T-helper 1 cell treated with Interleukin-12 subunit alpha and Interleukin-12 subunit beta and Interleukin-4 antibody, amounts not matched to agents 30 μg/mL and 1 μg/mL, for 36 hours (primary cell): ENCODE measurements at regions not wholly inside any gene's neighbourhood (a gene's known extent, or its start where the extent isn't known, plus 50 kb on each side); places are given as distances from the start of the nearest gene placed in this dataset.
"Not testable (repeated sequence)": the region's sequence is repeated elsewhere in the genome, so short reads cannot be mapped to it uniquely, and the experiment has no call there.

Experiments
- H3K27ac Mint-ChIP-seq: one replicate; pipeline ENCODE4 v1.8.0; 2021; ENCODE audit warnings: mild to moderate bottlenecking, mixed read lengths
- H3K27me3 Mint-ChIP-seq: one replicate; pipeline ENCODE4 v1.8.0; 2021; ENCODE audit warnings: low read depth, mixed read lengths
- H3K36me3 Mint-ChIP-seq: one replicate; pipeline ENCODE4 v1.8.0; 2021; ENCODE audit warnings: low read depth, mixed read lengths
- H3K4me1 Mint-ChIP-seq: one replicate; pipeline ENCODE4 v1.8.0; 2021; ENCODE audit warnings: low read depth, mixed read lengths
- H3K4me3 Mint-ChIP-seq: one replicate; pipeline ENCODE4 v1.8.0; 2021; ENCODE audit warnings: mild to moderate bottlenecking, moderate library complexity, mixed read lengths
- H3K9me3 Mint-ChIP-seq: one replicate; pipeline ENCODE4 v1.8.0; 2021; ENCODE audit warnings: mixed read lengths

DNA sequence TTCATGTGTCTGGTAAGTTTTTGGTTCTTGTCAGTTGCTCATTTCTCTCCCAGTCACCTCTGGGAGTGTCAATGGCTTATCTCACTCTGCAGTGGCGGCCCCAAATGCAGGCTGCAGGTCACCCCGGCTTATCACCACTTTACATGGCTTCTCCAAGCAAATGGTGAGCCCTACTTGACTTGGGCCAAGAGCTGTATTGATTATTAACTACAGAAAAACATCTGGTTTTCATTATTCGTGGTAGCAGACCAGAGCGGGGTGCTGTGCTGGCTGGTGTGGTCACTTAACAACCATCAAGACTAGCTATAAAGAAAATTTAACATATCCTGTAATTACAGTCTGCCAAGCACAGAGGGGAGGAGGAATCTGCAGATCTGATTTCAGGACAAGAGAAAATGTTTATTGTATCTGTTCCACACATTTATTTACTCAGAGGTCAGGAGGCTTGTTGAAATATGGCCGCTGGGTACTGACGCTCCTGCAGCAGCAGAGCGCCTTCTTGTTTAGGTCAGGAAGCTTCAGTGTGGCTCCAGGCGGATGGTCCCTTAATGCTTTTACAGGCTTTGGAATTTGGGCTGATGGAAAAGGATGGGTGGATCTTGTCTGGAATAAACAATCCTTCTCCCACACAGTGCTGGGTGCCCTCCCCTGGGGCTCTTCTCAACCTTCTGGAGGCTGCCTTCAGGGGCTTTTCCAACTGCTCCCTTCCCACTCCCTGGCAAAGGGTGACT, 87.8 kb downstream of the HLX start:
- no peak overlapping the region for H3K27ac Mint-ChIP-seq
- H3K4me3 Mint-ChIP-seq = no peak overlapping the region
- H3K36me3 Mint-ChIP-seq = no peaks in the 10 kb centered on the region
- H3K4me1 Mint-ChIP-seq = no peaks in the 10 kb centered on the region
- H3K27me3 Mint-ChIP-seq = no peaks in the 10 kb centered on the region
- H3K9me3 Mint-ChIP-seq = peaks cover 5% of the 10 kb centered on the region

DNA sequence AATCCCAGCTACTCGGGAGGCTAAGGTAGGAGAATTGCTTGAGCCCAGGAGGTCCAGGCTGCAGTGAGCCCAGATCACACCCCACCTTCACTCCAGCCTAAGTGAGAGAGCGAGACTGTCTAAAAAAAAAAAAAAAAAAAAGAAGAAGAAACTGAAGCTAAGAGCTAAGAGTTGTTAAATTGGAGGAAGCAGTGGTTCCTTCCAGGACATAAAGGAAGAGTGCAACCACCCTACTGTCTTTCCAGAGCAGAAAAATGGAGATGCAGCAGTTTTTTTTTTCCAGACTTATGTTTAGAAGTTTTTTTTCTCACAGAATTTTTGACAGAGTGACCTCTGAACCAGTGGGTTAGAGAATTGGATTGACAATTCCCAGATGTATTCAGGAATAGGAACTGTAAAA, 88.7 kb downstream of the HLX start:
- Mint-ChIP-seq H3K9me3 (peaks cover 5% of the 10 kb centered on the region), H3K36me3 (no peaks in the 10 kb centered on the region), H3K27me3 (no peaks in the 10 kb centered on the region), H3K4me3 (no peak overlapping the region), H3K4me1 (no peaks in the 10 kb centered on the region), H3K27ac (no peak overlapping the region)

DNA sequence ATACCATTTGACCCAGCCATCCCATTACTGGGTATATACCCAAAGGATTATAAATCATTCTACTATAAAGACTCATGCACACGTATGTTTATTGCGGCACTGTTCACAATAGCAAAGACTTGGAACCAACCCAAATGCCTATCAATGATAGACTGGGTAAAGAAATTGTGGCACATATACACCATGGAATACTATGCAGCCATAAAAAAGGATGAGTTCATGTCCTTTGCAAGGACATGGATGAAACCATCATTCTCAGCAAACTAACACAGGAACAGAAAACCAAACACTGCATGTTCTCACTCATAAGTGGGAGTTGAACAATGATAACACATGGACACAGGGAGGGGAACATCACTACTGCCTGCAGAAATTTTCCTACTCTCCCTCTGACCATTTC, 90.0 kb downstream of the HLX start:
- not testable (repeated sequence) for H3K36me3 Mint-ChIP-seq, H3K4me3 Mint-ChIP-seq, H3K9me3 Mint-ChIP-seq, H3K27me3 Mint-ChIP-seq, H3K4me1 Mint-ChIP-seq, H3K27ac Mint-ChIP-seq

DNA sequence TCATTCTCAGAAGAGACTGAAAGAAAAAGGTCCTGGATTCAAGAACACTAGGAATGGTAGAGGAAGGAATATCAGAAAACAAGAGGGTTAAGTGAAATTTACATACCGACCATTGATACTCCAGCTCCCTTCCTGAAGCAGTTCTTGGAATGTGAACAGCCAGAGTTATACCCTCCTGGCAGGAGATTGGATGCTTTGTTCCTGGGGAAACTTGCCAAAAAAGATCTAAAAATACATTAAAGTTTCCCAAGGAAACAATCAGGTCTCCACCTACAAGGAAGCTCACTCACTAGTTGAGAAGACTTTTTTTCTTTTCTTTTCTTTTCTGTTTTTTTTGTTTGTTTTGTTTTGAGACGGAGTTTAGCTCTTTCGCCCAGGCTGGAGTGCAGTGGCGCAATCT, 91.1 kb downstream of the HLX start:
- H3K4me1 Mint-ChIP-seq = no peaks in the 10 kb centered on the region
- no peaks in the 10 kb centered on the region for H3K36me3 Mint-ChIP-seq
- no peak overlapping the region for H3K27ac Mint-ChIP-seq
- H3K27me3 Mint-ChIP-seq = no peaks in the 10 kb centered on the region
- H3K9me3 Mint-ChIP-seq = no peaks in the 10 kb centered on the region
- H3K4me3 Mint-ChIP-seq = no peak overlapping the region

DNA sequence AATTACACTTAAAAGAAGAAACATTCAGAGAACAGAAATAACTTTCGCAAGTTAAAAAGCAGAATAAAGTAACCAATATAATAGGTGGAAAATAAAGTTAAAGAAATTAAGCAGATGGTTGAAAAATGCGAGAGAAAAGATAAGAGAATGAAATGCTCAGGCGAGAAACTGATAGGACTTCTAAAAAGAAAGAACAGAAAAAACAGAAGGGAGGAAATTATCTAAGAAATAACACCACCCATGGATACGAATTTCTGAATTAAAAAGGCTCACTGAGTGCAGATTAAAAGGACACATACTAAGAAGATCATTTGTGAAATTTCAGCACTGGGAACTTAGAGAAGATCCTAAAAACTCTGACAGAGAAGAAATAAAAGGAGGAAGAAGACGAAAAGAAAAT, 92.0 kb downstream of the HLX start:
- no peaks in the 10 kb centered on the region for H3K4me1 Mint-ChIP-seq
- no peak overlapping the region for H3K4me3 Mint-ChIP-seq
- H3K36me3 Mint-ChIP-seq = no peaks in the 10 kb centered on the region
- no peaks in the 10 kb centered on the region for H3K27me3 Mint-ChIP-seq
- no peaks in the 10 kb centered on the region for H3K9me3 Mint-ChIP-seq
- H3K27ac Mint-ChIP-seq = no peak overlapping the region

DNA sequence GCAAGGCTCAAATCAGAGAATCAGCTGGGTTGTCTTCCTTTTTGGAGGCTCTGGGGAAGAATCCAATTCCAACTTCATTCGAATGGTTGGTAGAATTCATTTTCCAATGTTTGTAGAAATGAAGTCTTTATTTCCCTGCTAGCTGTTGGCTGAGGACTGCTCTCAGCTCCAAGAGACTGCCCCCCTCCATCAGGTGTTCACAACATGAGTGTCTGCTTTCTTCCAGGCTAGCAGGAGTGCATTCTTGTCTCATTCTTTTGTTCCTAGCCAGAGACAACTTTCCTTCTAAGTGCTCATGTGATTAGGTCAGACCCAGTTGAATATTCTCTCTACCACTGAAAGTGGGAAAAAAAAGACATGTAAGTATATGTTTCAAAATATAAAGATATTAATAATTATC, 95.2 kb downstream of the HLX start:
- Mint-ChIP-seq H3K27ac (no peak overlapping the region), H3K27me3 (no peaks in the 10 kb centered on the region), H3K4me1 (no peaks in the 10 kb centered on the region), H3K4me3 (no peak overlapping the region), H3K36me3 (no peaks in the 10 kb centered on the region), H3K9me3 (no peaks in the 10 kb centered on the region)

DNA sequence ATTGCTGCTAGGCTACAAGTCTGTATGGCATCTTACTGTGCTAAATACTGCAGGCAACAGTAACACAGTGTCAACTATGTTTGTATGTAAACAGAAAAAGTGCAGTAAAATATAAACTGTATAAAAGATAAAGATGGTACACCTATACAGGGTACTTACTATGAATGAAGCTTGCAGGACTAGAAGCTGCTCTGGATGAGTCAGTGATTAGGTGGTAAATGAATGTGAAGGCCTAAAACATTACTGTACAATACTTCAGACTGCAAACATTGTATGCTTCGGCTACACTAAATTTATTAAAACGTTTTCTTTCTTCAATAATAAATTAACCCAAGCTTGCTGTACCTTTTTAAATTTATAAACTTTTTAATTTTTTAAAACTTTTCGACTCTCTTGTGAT, 97.1 kb downstream of the HLX start:
- H3K9me3 Mint-ChIP-seq = no peaks in the 10 kb centered on the region
- no peaks in the 10 kb centered on the region for H3K4me1 Mint-ChIP-seq
- H3K36me3 Mint-ChIP-seq = no peaks in the 10 kb centered on the region
- no peaks in the 10 kb centered on the region for H3K27me3 Mint-ChIP-seq
- no peak overlapping the region for H3K4me3 Mint-ChIP-seq
- no peak overlapping the region for H3K27ac Mint-ChIP-seq

DNA sequence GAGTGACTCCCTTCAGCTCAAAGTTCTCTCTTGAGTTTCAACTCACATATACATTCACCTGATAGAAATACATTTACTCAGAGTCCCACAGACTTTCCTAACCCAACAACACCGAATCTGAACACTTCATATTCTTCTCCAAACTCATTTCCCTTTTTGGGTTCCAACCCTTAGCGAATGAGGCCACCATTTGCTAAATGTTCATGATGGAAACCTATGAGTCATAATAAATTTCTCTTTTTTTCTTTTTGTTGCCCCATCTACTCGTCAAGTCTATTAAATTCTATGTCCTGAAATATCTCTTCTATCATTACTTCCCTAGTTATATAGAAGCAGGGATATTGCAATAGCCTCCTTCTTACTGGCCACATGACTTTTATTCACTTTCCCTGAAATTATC, 100.1 kb downstream of the HLX start:
- no peak overlapping the region for H3K27ac Mint-ChIP-seq
- H3K27me3 Mint-ChIP-seq = no peaks in the 10 kb centered on the region

DNA sequence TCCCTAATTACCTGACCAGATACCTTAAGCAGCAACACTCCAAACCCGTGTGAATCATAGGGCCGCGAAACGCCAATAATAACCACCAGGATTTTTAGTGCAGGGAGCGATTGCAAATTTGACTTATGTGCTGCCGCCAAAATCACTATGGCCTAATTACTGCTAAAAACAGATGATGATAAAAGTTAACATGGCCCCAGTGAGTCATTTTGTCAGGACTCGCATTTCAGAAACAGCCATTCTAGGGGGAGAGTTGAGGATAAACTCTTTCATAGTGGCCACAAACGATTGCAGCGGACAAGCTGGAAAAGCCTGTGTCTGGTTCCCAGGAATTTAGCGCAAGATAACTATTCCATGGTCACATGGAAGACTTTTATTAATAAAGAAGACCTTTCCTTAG, 103.4 kb downstream of the HLX start:
- H3K36me3 Mint-ChIP-seq = no peaks in the 10 kb centered on the region
- H3K4me1 Mint-ChIP-seq = no peaks in the 10 kb centered on the region
- H3K9me3 Mint-ChIP-seq = no peaks in the 10 kb centered on the region
- no peak overlapping the region for H3K4me3 Mint-ChIP-seq
- no peaks in the 10 kb centered on the region for H3K27me3 Mint-ChIP-seq
- H3K27ac Mint-ChIP-seq = no peak overlapping the region

More for the DNA sequence above, 100.1 kb downstream of the HLX start:
- H3K36me3 Mint-ChIP-seq = no peaks in the 10 kb centered on the region
- no peak overlapping the region for H3K4me3 Mint-ChIP-seq
- H3K4me1 Mint-ChIP-seq = no peaks in the 10 kb centered on the region
- H3K9me3 Mint-ChIP-seq = no peaks in the 10 kb centered on the region

DNA sequence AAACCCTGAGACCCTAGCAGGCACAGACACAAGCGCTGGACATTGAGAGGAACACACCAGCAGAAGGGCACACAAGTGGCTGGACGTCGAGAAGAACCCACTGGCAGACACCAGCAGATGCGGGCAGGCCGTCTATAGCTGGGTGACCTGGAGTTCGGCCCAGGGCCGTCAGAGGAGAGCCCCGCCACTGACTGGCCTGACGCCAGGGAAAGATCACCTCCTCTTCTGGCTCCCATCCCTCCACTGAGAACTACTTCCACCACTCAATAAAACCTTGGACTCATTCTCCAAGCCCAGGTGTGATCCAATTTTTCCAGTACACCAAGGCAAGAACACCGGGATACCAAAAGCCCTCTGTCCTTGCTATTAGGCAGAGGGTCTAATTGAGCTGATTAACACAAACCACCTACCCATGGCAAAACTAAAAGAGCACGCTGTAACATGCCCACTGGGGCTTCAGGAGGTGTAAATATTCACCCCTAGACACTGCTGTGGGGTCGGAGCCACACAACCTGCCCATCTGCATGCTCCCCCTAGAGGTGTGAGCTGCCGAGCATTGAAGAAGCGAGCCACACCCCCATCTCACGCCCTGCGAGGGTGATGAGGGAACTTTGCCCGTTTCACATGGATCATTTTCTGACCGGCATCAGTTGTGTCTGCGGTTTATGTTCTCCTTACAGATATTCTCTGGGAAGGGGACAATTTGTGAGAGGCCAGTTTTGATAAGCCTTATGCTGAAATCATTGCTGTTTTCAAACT, 104.8 kb downstream of the HLX start:
- Mint-ChIP-seq H3K9me3 (no peaks in the 10 kb centered on the region), H3K4me3 (no peak overlapping the region)

DNA sequence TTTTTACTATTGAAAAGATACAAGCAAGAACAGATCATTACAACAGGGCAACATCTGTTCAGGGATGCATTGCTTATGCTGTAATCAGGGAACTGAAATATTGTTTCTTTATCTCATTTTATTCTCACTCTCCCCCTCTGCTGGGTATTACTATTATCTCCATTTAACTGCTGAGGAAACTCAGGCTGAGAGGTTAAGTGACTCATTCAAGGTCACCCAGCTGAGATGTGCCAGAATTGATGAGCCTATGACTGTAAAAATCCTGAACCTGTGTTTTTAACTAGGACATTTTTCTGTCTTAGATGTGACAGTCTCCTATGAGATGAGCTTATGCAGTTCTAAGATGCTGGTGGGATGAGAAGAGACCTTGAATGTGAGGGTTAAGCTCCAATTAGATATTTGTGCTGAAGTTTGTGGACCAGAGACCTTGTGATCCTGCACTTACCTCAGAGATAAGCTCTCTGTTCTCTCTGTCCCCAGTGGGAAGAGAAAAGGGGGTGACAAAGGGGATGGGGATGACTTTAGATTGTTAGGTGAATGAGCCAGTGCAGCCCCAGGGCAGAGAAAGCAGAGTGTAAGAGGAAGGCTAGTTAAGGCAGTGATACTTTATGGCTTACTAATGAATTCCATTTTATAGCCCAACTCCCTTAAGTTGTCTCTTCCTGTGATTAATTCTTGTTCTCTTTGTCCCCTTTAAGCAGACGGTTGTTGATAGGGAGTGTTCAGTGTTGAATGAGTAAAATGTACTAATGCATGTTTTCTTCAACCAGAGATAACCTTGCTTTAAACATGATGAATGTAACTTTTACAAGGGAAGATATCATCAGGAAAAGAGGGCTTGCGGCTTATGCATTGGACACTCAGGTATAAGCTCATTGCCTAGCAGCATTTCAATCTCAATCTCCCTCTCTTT, 111.4 kb downstream of the HLX start:
- no peaks in the 10 kb centered on the region for H3K36me3 Mint-ChIP-seq
- no peak overlapping the region for H3K4me3 Mint-ChIP-seq
- no peaks in the 10 kb centered on the region for H3K9me3 Mint-ChIP-seq
- H3K4me1 Mint-ChIP-seq = no peaks in the 10 kb centered on the region
- no peak overlapping the region for H3K27ac Mint-ChIP-seq
- no peaks in the 10 kb centered on the region for H3K27me3 Mint-ChIP-seq

More for the DNA sequence above, 104.8 kb downstream of the HLX start:
- no peaks in the 10 kb centered on the region for H3K27me3 Mint-ChIP-seq
- H3K4me1 Mint-ChIP-seq = no peaks in the 10 kb centered on the region
- H3K36me3 Mint-ChIP-seq = no peaks in the 10 kb centered on the region
- H3K27ac Mint-ChIP-seq = no peak overlapping the region

DNA sequence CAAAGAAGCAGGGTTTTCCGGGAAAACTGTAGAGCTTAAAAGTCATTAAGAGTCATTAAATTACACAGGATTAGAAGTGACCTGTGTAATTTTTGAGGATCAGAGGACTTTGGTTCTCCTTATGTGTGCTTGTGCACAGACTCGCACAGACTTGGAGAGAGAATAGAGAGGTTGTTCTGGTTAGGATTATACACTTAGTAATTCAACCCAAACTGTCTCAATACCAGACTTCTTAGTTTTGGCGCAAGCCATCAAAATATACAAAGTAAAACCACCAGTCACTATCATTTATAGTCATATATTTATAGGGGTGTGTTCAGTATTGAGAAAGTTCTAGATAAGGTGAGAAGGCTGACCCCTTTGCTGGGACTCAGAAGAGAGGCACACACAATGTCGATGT, 112.3 kb downstream of the HLX start:
- Mint-ChIP-seq H3K4me3 (no peak overlapping the region), H3K9me3 (no peaks in the 10 kb centered on the region), H3K36me3 (no peaks in the 10 kb centered on the region), H3K4me1 (no peaks in the 10 kb centered on the region), H3K27ac (no peak overlapping the region), H3K27me3 (no peaks in the 10 kb centered on the region)

DNA sequence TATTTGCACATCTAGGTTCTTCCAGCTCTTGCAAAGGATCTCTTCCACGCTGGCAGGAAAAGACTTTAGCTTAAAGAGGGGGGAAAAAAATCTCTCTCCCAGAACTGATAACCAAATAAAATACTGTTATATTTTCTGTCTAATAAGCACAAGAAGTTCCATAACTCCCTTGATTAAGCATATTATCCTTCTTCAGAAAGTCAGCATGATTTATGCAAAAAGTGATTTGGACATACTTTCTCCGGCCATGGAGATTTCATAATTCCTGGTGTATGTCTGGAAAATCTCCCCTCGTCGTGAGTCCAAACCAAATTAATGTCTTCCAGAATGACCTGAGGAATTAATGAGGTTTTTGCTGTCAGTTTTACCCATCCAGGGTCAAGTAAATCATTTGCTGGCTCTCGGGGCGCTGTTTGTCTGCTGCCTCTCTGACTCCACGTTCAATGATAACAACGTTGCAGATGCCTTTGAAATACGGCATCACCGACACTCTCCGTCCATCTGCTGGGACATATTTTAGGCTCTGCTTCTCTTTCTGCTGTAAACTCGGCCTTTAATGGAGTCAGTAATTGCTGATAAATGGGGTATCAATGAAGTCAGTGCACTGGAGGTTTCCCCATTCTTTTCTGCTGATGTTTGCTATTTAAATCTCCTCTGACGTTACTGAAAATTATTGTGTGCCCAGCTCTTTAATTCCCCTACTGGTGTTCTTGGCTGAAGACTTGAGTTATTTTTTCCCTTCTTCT, 112.9 kb downstream of the HLX start:
- H3K9me3 Mint-ChIP-seq = no peaks in the 10 kb centered on the region
- H3K27ac Mint-ChIP-seq = no peak overlapping the region
- H3K4me1 Mint-ChIP-seq = no peaks in the 10 kb centered on the region
- no peak overlapping the region for H3K4me3 Mint-ChIP-seq
- no peaks in the 10 kb centered on the region for H3K36me3 Mint-ChIP-seq
- H3K27me3 Mint-ChIP-seq = no peaks in the 10 kb centered on the region

DNA sequence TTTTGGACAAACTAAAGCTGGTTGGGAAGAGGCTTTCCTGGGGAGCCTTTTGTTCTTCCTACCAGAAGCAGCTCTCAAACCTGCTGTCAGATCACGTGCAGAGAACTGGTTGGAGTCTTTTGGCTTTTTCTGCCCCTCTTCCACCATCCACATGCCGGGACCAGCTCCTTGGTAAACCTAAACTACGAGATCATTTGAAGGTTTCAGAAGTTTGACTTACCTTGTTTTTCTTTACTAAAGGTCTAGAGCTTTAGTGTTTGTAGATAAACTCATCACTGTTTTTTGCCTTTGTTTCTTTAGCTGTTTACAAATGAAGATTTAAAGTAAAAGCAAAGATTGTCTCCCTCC, 113.4 kb downstream of the HLX start:
- Mint-ChIP-seq H3K9me3 (no peaks in the 10 kb centered on the region), H3K27me3 (no peaks in the 10 kb centered on the region), H3K4me1 (no peaks in the 10 kb centered on the region), H3K36me3 (no peaks in the 10 kb centered on the region), H3K4me3 (no peak overlapping the region), H3K27ac (no peak overlapping the region)
